Activated B cell treated with CpG ODN at 0.5 μM for 24 hours (primary cell): ENCODE measurements at regions not wholly inside any gene's neighbourhood (a gene's known extent, or its start where the extent isn't known, plus 50 kb on each side); places are given as distances from the start of the nearest gene placed in this dataset.

Experiments
- ATAC-seq: fragments of 200-7000 bp; cut with Tn5 transposase; one replicate; pipeline ENCODE4 v1.10.0; 2021; ENCODE audit warnings: low read depth, mild to moderate bottlenecking, moderate library complexity
- CTCF ChIA-PET: fragments of 350-600 bp; sonication (Branson Sonifier 250); formaldehyde crosslinking; loops from one replicate; lab custom pipeline; 2021; ENCODE audit warnings: antibody characterized with exemption; lab: Charles Lee
- POLR2A ChIA-PET: fragments of 350-600 bp; sonication (Branson Sonifier 250); formaldehyde crosslinking; loops from one replicate; lab custom pipeline; 2021; ENCODE audit warnings: antibody characterized with exemption; lab: Charles Lee
- DNase-seq: peaks from one replicate; pipeline ENCODE4 v3.0.0; 2022
- H3K27ac Mint-ChIP-seq: one replicate; pipeline ENCODE4 v1.8.0; 2020; ENCODE audit warnings: mixed read lengths
- H3K27me3 Mint-ChIP-seq: one replicate; pipeline ENCODE4 v1.8.0; 2021; ENCODE audit warnings: mixed read lengths
- H3K36me3 Mint-ChIP-seq: one replicate; pipeline ENCODE4 v1.8.0; 2021; ENCODE audit warnings: low read depth, mixed read lengths
- H3K4me1 Mint-ChIP-seq: one replicate; pipeline ENCODE4 v1.8.0; 2021; ENCODE audit warnings: mixed read lengths
- H3K4me3 Mint-ChIP-seq: one replicate; pipeline ENCODE4 v1.8.0; 2020; ENCODE audit warnings: mild to moderate bottlenecking, mixed read lengths
- H3K9me3 Mint-ChIP-seq: one replicate; pipeline ENCODE4 v1.8.0; 2020; ENCODE audit warnings: mixed read lengths
- intact Hi-C: fragments of 100-400 bp; cut with micrococcal nuclease; formaldehyde crosslinking; loops from one replicate; pipeline ENCODE4 v1.15.1; 2024
- TF ChIP-seq, protein P1 (sequence below): fragments of 200-600 bp; IDR thresholded peaks from one replicate; pipeline ENCODE4 v1.8.0; 2022; ENCODE audit warnings: antibody characterized with exemption, mild to moderate bottlenecking

GRCh38 chr1:238060061-238060460 is 169.3 kb upstream of the ZP4 start:
- H3K4me1 Mint-ChIP-seq = no peaks in the 10 kb centered on the region
- TF ChIP-seq, protein P1, sequence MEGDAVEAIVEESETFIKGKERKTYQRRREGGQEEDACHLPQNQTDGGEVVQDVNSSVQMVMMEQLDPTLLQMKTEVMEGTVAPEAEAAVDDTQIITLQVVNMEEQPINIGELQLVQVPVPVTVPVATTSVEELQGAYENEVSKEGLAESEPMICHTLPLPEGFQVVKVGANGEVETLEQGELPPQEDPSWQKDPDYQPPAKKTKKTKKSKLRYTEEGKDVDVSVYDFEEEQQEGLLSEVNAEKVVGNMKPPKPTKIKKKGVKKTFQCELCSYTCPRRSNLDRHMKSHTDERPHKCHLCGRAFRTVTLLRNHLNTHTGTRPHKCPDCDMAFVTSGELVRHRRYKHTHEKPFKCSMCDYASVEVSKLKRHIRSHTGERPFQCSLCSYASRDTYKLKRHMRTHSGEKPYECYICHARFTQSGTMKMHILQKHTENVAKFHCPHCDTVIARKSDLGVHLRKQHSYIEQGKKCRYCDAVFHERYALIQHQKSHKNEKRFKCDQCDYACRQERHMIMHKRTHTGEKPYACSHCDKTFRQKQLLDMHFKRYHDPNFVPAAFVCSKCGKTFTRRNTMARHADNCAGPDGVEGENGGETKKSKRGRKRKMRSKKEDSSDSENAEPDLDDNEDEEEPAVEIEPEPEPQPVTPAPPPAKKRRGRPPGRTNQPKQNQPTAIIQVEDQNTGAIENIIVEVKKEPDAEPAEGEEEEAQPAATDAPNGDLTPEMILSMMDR = no peak
- H3K27ac Mint-ChIP-seq = no peak overlapping the region
- intact Hi-C loops = no loop called here
- ATAC-seq (no peak), DNase-seq (no peak)
- H3K4me3 Mint-ChIP-seq = no peak overlapping the region
- POLR2A ChIA-PET = no interaction called here
- no peaks in the 10 kb centered on the region for H3K27me3 Mint-ChIP-seq
- no peaks in the 10 kb centered on the region for H3K36me3 Mint-ChIP-seq
- H3K9me3 Mint-ChIP-seq = peaks cover 2% of the 10 kb centered on the region
- CTCF ChIA-PET = no interaction called here

- ATAC-seq = no peak
- ChIA-PET POLR2A (no interaction called here), CTCF (no interaction called here)
- no peaks in the 10 kb centered on the region for H3K36me3 Mint-ChIP-seq
- H3K4me3 Mint-ChIP-seq = no peak overlapping the region
- H3K27ac Mint-ChIP-seq = no peak overlapping the region
- no peaks in the 10 kb centered on the region for H3K27me3 Mint-ChIP-seq
- peaks cover 2% of the 10 kb centered on the region for H3K9me3 Mint-ChIP-seq
- no peaks in the 10 kb centered on the region for H3K4me1 Mint-ChIP-seq
- intact Hi-C loops = no loop called here
- TF ChIP-seq, protein P1 = no peak
- DNase-seq = no peak
Observed at GRCh38 chr1:238052496-238053266, 162.0 kb upstream of the ZP4 start.

- DNase-seq (no peak), ATAC-seq (no peak)
- POLR2A ChIA-PET = no interaction called here
- intact Hi-C loops = no loop called here
- TF ChIP-seq, protein P1 = no peak
- Mint-ChIP-seq H3K4me3 (no peak overlapping the region), H3K27me3 (no peaks in the 10 kb centered on the region), H3K36me3 (no peaks in the 10 kb centered on the region), H3K9me3 (peaks cover 25% of the 10 kb centered on the region), H3K4me1 (no peaks in the 10 kb centered on the region), H3K27ac (no peak overlapping the region)
- CTCF ChIA-PET = no interaction called here
Observed at GRCh38 chr1:238029126-238029525, 138.4 kb upstream of the ZP4 start.

- no peaks in the 10 kb centered on the region for H3K4me1 Mint-ChIP-seq
- H3K9me3 Mint-ChIP-seq = peaks cover 18% of the 10 kb centered on the region
- POLR2A ChIA-PET = no interaction called here
- H3K36me3 Mint-ChIP-seq = no peaks in the 10 kb centered on the region
- H3K27me3 Mint-ChIP-seq = no peaks in the 10 kb centered on the region
- DNase-seq = no peak
- no peak for ATAC-seq
- CTCF ChIA-PET = no interaction called here
- intact Hi-C loops = no loop called here
- H3K27ac Mint-ChIP-seq = no peak overlapping the region
- TF ChIP-seq, protein P1 = no peak
- H3K4me3 Mint-ChIP-seq = no peak overlapping the region
Observed at GRCh38 chr1:238027366-238027765, 136.6 kb upstream of the ZP4 start.

DNA sequence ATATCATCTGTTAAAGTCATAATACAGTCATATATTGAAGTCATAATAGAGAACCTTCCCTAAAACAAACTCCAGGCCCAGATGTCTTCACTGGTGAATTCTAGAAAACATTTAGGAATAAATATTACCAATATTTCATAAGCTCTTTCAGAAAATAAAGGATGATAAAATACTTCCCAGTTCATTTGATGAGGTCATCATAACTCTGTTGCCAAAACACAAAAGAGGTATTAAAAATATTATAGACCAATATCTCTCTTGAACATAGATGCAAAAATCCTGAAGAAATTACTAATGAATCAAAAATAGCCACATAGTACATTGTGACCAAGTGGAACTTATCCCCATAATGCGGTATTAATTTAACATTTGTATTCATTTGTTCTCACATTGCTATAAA is 132.4 kb upstream of the ZP4 start:
- H3K27ac Mint-ChIP-seq = no peak overlapping the region
- H3K9me3 Mint-ChIP-seq = peaks cover 4% of the 10 kb centered on the region
- TF ChIP-seq, protein P1 = no peak
- intact Hi-C loops = no loop called here
- H3K4me3 Mint-ChIP-seq = no peak overlapping the region
- H3K4me1 Mint-ChIP-seq = no peaks in the 10 kb centered on the region
- DNase-seq (no peak), ATAC-seq (no peak)
- ChIA-PET CTCF (no interaction called here), POLR2A (no interaction called here)
- H3K27me3 Mint-ChIP-seq = no peaks in the 10 kb centered on the region
- H3K36me3 Mint-ChIP-seq = no peaks in the 10 kb centered on the region
